ENCODE measurements at regions not wholly inside any gene's neighbourhood (a gene's known extent, or its start where the extent isn't known, plus 50 kb on each side); places are given as distances from the start of the nearest gene placed in this dataset.

- TF ChIP-seq, protein P1, sequence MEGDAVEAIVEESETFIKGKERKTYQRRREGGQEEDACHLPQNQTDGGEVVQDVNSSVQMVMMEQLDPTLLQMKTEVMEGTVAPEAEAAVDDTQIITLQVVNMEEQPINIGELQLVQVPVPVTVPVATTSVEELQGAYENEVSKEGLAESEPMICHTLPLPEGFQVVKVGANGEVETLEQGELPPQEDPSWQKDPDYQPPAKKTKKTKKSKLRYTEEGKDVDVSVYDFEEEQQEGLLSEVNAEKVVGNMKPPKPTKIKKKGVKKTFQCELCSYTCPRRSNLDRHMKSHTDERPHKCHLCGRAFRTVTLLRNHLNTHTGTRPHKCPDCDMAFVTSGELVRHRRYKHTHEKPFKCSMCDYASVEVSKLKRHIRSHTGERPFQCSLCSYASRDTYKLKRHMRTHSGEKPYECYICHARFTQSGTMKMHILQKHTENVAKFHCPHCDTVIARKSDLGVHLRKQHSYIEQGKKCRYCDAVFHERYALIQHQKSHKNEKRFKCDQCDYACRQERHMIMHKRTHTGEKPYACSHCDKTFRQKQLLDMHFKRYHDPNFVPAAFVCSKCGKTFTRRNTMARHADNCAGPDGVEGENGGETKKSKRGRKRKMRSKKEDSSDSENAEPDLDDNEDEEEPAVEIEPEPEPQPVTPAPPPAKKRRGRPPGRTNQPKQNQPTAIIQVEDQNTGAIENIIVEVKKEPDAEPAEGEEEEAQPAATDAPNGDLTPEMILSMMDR (conservative IDR thresholded peaks at IDR 0.05; ENCODE audit: low read depth, low read length): no peak
- no peak for TF ChIP-seq EZH2phosphoT487 (IDR thresholded peaks at IDR 0.05; ENCODE audit: borderline replicate concordance, low read length)
- TF ChIP-seq EZH2 (IDR thresholded peaks at IDR 0.05; ENCODE audit: low read length, unreplicated experiment): no peak
Observed at GRCh38 chr16:55125818-55126385, 195.2 kb downstream of the IRX5 start.
